DND-41 (cell line): ENCODE measurements at regions not wholly inside any gene's neighbourhood (a gene's known extent, or its start where the extent isn't known, plus 50 kb on each side); places are given as distances from the start of the nearest gene placed in this dataset.

Source experiments
- CTCF ChIP-seq: IDR thresholded peaks from 2 replicates; pipeline ENCODE4 v1.5.1; 2012; ENCODE audit warnings: borderline replicate concordance, low read length, moderate library complexity, mild to moderate bottlenecking; ENCODE audit not compliant: poor library complexity, severe bottlenecking; ENCODE audit errors: extremely low read depth
- EZH2 ChIP-seq: IDR thresholded peaks from 3 replicates; pipeline ENCODE4 v1.6.1; 2012; ENCODE audit warnings: borderline replicate concordance, low read depth, mild to moderate bottlenecking, moderate library complexity, low read length, inconsistent platforms; ENCODE audit not compliant: severe bottlenecking

- TF ChIP-seq EZH2, result no peak
- no peak for TF ChIP-seq CTCF
Measured at GRCh38 chr12:93015871-93016751, 87.0 kb upstream of the EEA1 start.
